ENCODE measurements at regions not wholly inside any gene's neighbourhood (a gene's known extent, or its start where the extent isn't known, plus 50 kb on each side); places are given as distances from the start of the nearest gene placed in this dataset.

GRCh38 chr9:26775391-26775790, 117.2 kb downstream of the CAAP1 start:
- WGBS, 2 donors: 65 to 70% methylated on average over 3 of the region's 3 CpGs
- Histone ChIP-seq H3K27ac (no peak overlapping the region), H3K4me1 (no peaks in the 10 kb centered on the region), H3K27me3 (no peaks in the 10 kb centered on the region), H3K9me3 (peaks cover 0 to 3% (median 0%) of the 10 kb centered on the region in 4 donors), H3K4me3 (no peak overlapping the region), H3K36me3 (no peaks in the 10 kb centered on the region)
- TF ChIP-seq CTCF (IDR thresholded peaks at IDR 0.05) (no peak), EP300 (IDR thresholded peaks at IDR 0.05) (no peak), POLR2A (IDR thresholded peaks at IDR 0.05) (no peak)
- DNase-seq (ENCODE audit: low spot score in 2 of 2): no peak

DNA sequence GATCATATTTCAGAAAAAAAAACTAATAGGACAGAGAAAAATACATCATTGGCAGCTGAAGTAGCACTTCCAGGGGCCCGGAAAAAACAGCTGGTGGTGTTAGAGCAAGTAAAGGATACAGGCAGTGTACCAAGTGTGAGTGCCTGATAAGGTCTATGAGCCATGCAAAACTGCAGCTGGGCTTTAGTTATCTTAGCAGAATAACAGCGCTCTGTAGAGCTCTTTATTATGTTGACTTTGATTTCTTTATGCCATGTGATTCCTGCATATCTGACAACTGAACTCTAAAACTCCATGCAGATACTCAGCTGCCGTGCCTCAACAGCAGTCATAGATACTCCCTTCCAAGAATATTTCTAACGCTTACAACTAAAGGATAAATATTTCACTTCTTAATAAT, 119.5 kb downstream of the CAAP1 start:
- H3K27me3 ChIP-seq: no peaks in the 10 kb centered on the region
- no peaks in the 10 kb centered on the region for H3K36me3 ChIP-seq
- no peak for DNase-seq (ENCODE audit: low spot score in 2 of 2)
- no peaks in the 10 kb centered on the region for H3K4me1 ChIP-seq
- no peak overlapping the region for H3K4me3 ChIP-seq
- H3K27ac ChIP-seq: no peak overlapping the region
- H3K9me3 ChIP-seq: no peaks in the 10 kb centered on the region
- TF ChIP-seq POLR2A (IDR thresholded peaks at IDR 0.05) (no peak), EP300 (IDR thresholded peaks at IDR 0.05) (no peak), CTCF (IDR thresholded peaks at IDR 0.05) (no peak)
- 85 to 91% methylated on average over 4 of the region's 4 CpGs for WGBS, 2 donors

DNA sequence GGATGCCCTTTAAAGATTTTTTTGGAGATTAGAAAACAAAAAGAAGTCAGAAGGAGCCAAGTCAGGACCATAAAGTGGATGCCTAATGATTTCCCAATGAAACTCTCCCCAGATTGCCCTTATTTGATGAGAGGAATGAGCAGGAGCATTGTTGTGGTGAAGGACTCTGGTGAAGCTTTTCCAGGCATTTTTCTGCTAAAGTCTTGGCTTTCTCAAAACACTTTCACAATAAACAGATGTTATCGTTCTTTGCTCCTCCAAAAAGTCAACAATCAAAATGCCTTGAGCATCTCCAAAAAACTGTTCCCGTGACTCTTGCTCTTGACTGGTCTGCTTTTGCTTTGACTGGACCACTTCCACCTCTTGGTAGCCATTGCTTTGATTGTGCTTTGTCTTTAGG, 121.8 kb downstream of the CAAP1 start:
- Histone ChIP-seq H3K27me3 (no peaks in the 10 kb centered on the region), H3K4me3 (no peak overlapping the region), H3K4me1 (no peaks in the 10 kb centered on the region), H3K27ac (no peak overlapping the region), H3K9me3 (no peaks in the 10 kb centered on the region), H3K36me3 (no peaks in the 10 kb centered on the region)
- TF ChIP-seq POLR2A (IDR thresholded peaks at IDR 0.05) (no peak), CTCF (IDR thresholded peaks at IDR 0.05) (no peak), EP300 (IDR thresholded peaks at IDR 0.05) (no peak)
- WGBS, 2 donors: 54 to 57% methylated on average over 2 of the region's 2 CpGs
- DNase-seq (ENCODE audit: low spot score in 2 of 2): no peak

DNA sequence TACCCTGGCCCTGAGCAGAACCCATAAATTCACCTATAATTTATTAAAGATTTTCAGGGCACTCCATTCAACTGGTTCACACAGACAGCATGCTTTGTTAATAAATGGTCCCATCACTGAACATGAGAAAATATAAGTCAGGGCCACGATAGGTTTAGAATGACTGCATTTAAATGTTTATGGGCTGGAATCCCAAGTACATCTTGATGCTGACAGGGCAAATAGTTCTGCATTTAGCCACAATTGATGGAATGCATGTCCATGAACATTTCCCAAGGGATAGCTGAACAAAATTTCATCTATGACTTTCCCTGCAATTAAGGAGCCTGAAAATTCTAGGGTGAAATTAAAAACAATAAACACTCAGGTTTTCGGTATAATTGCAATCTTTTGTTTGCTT, 124.5 kb downstream of the CAAP1 start:
- no peak for DNase-seq (ENCODE audit: low spot score in 2 of 2)
- H3K4me3 ChIP-seq: no peak overlapping the region
- H3K27ac ChIP-seq: no peak overlapping the region
- WGBS, 2 donors: 50 to 57% methylated on average over 2 of the region's 2 CpGs
- H3K36me3 ChIP-seq: no peaks in the 10 kb centered on the region
- no peaks in the 10 kb centered on the region for H3K4me1 ChIP-seq
- no peaks in the 10 kb centered on the region for H3K9me3 ChIP-seq
- H3K27me3 ChIP-seq: no peaks in the 10 kb centered on the region
- TF ChIP-seq POLR2A (IDR thresholded peaks at IDR 0.05) (no peak), EP300 (IDR thresholded peaks at IDR 0.05) (no peak)

GRCh38 chr9:26760675-26761074, 131.9 kb downstream of the CAAP1 start:
- Histone ChIP-seq H3K27me3 (no peaks in the 10 kb centered on the region), H3K9me3 (no peaks in the 10 kb centered on the region), H3K4me1 (no peaks in the 10 kb centered on the region), H3K4me3 (no peak overlapping the region), H3K27ac (no peak overlapping the region), H3K36me3 (no peaks in the 10 kb centered on the region)
- TF ChIP-seq POLR2A (IDR thresholded peaks at IDR 0.05): no peak
- no peak for TF ChIP-seq CTCF (IDR thresholded peaks at IDR 0.05)
- no peak for TF ChIP-seq EP300 (IDR thresholded peaks at IDR 0.05)
- 95 to 96% methylated on average over 2 of the region's 2 CpGs for WGBS, 2 donors
- DNase-seq (ENCODE audit: low spot score in 2 of 2): no peak

GRCh38 chr9:26758655-26759054, 133.9 kb downstream of the CAAP1 start:
- TF ChIP-seq CTCF (IDR thresholded peaks at IDR 0.05) (no peak), EP300 (IDR thresholded peaks at IDR 0.05) (no peak), POLR2A (IDR thresholded peaks at IDR 0.05) (no peak)
- Histone ChIP-seq H3K27ac (no peak overlapping the region), H3K27me3 (no peaks in the 10 kb centered on the region), H3K4me3 (no peak overlapping the region), H3K36me3 (no peaks in the 10 kb centered on the region), H3K9me3 (no peaks in the 10 kb centered on the region), H3K4me1 (no peaks in the 10 kb centered on the region)
- DNase-seq (ENCODE audit: low spot score in 2 of 2): no peak
- WGBS, 2 donors: 64 to 74% methylated on average over 6 of the region's 6 CpGs
